DMS153 (cell line): ENCODE measurements at regions not wholly inside any gene's neighbourhood (a gene's known extent, or its start where the extent isn't known, plus 50 kb on each side); places are given as distances from the start of the nearest gene placed in this dataset.

Source experiments
- DNase-seq: peaks from one replicate; lab custom pipeline; 2025; lab: John Stamatoyannopoulos, UW

GRCh38 chr16:13291591-13292333 is 390.4 kb downstream of the SHISA9 start:
- no peak for DNase-seq

- no peak for DNase-seq
Observed at GRCh38 chr16:13296206-13296605, 394.8 kb downstream of the SHISA9 start.

- DNase-seq = no peak
Observed at GRCh38 chr16:13298666-13299065, 397.3 kb downstream of the SHISA9 start.

- DNase-seq = no peak
Observed at GRCh38 chr16:13300066-13300840, 398.9 kb downstream of the SHISA9 start.

GRCh38 chr16:13305019-13305755 is 403.8 kb downstream of the SHISA9 start:
- no peak for DNase-seq

- no peak for DNase-seq
Observed at GRCh38 chr16:13306161-13306995, 405.0 kb downstream of the SHISA9 start.

- no peak for DNase-seq
Observed at GRCh38 chr16:13307255-13307654, 405.9 kb downstream of the SHISA9 start.

- DNase-seq = no peak
Observed at GRCh38 chr16:13307851-13308250, 406.5 kb downstream of the SHISA9 start.

- no peak for DNase-seq
Observed at GRCh38 chr16:13312063-13312462, 410.7 kb downstream of the SHISA9 start.

- no peak for DNase-seq
Observed at GRCh38 chr16:13313351-13313750, 412.0 kb downstream of the SHISA9 start.

- no peak for DNase-seq
Observed at GRCh38 chr16:13314633-13315032, 413.2 kb downstream of the SHISA9 start.

- no peak for DNase-seq
Observed at GRCh38 chr16:13315642-13316427, 414.4 kb downstream of the SHISA9 start.

- no peak for DNase-seq
Observed at GRCh38 chr16:13322336-13322735, 420.9 kb downstream of the SHISA9 start.

GRCh38 chr16:13324851-13325250 is 423.5 kb downstream of the SHISA9 start:
- no peak for DNase-seq

- no peak for DNase-seq
Observed at GRCh38 chr16:13325396-13325795, 424.0 kb downstream of the SHISA9 start.

GRCh38 chr16:13331918-13332317 is 430.5 kb downstream of the SHISA9 start:
- DNase-seq = no peak

- DNase-seq = peak; percentile 75
Observed at GRCh38 chr16:13332713-13333255, 431.4 kb downstream of the SHISA9 start.

GRCh38 chr16:13333336-13333735 is 431.9 kb downstream of the SHISA9 start:
- peak; percentile 75 for DNase-seq

GRCh38 chr16:13335879-13336278 is 434.5 kb downstream of the SHISA9 start:
- no peak for DNase-seq

GRCh38 chr16:13336335-13336734 is 434.9 kb downstream of the SHISA9 start:
- DNase-seq = no peak
